ENCODE measurements at regions not wholly inside any gene's neighbourhood (a gene's known extent, or its start where the extent isn't known, plus 50 kb on each side); places are given as distances from the start of the nearest gene placed in this dataset.

DNA sequence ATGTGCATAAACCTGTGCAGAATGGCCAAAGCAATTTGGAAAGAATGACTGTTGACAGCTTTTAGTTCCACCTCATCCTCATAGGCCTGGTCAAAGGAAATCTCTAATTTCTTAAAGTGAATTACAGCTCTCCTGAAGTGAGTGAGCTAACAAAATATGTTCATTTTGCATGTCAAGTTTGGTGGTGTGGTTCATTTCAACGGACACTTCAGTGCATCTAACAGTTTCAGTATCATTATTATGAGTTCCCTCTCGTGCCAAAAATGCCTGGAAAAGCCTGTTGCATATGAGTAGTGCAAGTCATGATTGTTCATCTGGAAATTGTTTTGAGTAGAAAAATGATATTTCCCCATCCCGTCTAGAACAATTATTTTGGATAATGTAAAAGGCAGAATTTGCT is 53.2 kb upstream of the HMHB1 start:
- TF ChIP-seq, protein P1, sequence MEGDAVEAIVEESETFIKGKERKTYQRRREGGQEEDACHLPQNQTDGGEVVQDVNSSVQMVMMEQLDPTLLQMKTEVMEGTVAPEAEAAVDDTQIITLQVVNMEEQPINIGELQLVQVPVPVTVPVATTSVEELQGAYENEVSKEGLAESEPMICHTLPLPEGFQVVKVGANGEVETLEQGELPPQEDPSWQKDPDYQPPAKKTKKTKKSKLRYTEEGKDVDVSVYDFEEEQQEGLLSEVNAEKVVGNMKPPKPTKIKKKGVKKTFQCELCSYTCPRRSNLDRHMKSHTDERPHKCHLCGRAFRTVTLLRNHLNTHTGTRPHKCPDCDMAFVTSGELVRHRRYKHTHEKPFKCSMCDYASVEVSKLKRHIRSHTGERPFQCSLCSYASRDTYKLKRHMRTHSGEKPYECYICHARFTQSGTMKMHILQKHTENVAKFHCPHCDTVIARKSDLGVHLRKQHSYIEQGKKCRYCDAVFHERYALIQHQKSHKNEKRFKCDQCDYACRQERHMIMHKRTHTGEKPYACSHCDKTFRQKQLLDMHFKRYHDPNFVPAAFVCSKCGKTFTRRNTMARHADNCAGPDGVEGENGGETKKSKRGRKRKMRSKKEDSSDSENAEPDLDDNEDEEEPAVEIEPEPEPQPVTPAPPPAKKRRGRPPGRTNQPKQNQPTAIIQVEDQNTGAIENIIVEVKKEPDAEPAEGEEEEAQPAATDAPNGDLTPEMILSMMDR (IDR thresholded peaks at IDR 0.05), result no peak
- no peak for TF ChIP-seq POLR2A (IDR thresholded peaks at IDR 0.05)

All from heart left ventricle (tissue), 13 donors.